Uterus (tissue), 3 donors: ENCODE measurements at regions not wholly inside any gene's neighbourhood (a gene's known extent, or its start where the extent isn't known, plus 50 kb on each side); places are given as distances from the start of the nearest gene placed in this dataset.

Experiments used
- DNase-seq, 2 donors: peaks; one replicate each; pipeline ENCODE4 v3.0.0-alpha.2; 2019 to 2020
- H3K27ac ChIP-seq, 2 donors: fragments of 200-600 bp; sonication (generic); 1 replicate in 1 of 2; 2 replicates in 1 of 2; pipeline ENCODE4 v1.5.1; 2016 to 2018
- H3K27me3 ChIP-seq, 2 donors: fragments of 200-600 bp; sonication (generic); one replicate each; pipeline ENCODE4 v1.5.1; 2018 to 2019; ENCODE audit warnings: control low read depth in 1 of 2
- H3K36me3 ChIP-seq, 2 donors: fragments of 200-600 bp; sonication (generic); one replicate each; pipeline ENCODE4 v1.5.1; 2019; ENCODE audit warnings: control low read depth in 1 of 2
- H3K4me1 ChIP-seq, 2 donors: fragments of 200-600 bp; sonication (generic); one replicate each; pipeline ENCODE4 v1.5.1; 2018 to 2019; ENCODE audit warnings: control low read depth in 1 of 2
- H3K4me3 ChIP-seq, 2 donors: fragments of 200-600 bp; sonication (generic); 1 replicate in 1 of 2; 2 replicates in 1 of 2; pipeline ENCODE4 v1.5.1; 2018 to 2019; ENCODE audit warnings: mild to moderate bottlenecking in 1 of 2
- H3K9me3 ChIP-seq, 2 donors: fragments of 200-600 bp; sonication (generic); one replicate each; pipeline ENCODE4 v1.5.1; 2019; ENCODE audit warnings: control low read depth in 1 of 2
- CTCF ChIP-seq, 4 experiments: fragments of 200-600 bp in 2 of 4; fragments of 450-650 bp in 2 of 4; sonication (generic) in 2 of 4; IDR thresholded peaks; one replicate each; pipeline ENCODE4 v1.5.1; 2016 to 2019; ENCODE audit warnings: antibody characterized with exemption in 4 of 4, mild to moderate bottlenecking in 2 of 4, moderate library complexity in 1 of 4
- POLR2A ChIP-seq, 2 donors: fragments of 450-650 bp; IDR thresholded peaks; one replicate each; pipeline ENCODE4 v1.6.1; 2016; ENCODE audit warnings: antibody characterized with exemption in 2 of 2, mild to moderate bottlenecking in 1 of 2, moderate library complexity in 1 of 2
- intact Hi-C: fragments of 100-400 bp; cut with DNase I; formaldehyde crosslinking; loops from one replicate; pipeline ENCODE4 v1.15.1; 2023; ENCODE audit warnings: low total_unique reads
- donor health status: DM: yes; HTN: yes; CAD: no.

DNA sequence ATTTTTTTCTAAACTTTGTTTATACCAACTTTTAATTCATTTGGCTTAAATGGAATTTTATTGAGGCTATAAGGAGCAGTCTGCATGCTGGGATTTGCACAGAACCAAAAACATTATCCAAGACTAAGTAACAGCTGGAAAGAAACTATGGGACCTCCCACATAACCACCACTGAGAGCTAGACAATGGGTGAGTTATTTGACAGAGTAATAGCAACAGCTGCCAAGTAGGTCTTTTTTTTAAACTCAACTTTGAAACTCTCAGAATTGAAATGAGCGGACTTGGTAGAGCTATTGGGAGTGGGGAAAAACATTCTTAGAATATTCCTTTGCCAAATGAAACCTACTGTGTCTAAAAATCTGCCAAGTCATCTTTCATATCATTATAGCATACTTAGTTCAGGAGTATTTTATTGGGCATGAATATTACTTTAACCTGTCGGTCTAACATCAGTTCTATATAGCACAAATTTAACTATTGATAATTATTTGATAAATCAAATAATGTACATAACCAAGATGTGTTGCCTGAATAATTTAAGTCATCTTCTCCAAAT is 1428.0 kb downstream of the PCDH7 start:
- no peak for DNase-seq
- H3K27ac ChIP-seq = no peak overlapping the region
- no peak overlapping the region for H3K4me3 ChIP-seq
- H3K9me3 ChIP-seq = no peaks in the 10 kb centered on the region
- no peak for TF ChIP-seq POLR2A (IDR thresholded peaks at IDR 0.05)
- TF ChIP-seq CTCF (IDR thresholded peaks at IDR 0.05) = no peak
- H3K36me3 ChIP-seq = no peaks in the 10 kb centered on the region
- intact Hi-C loops = no loop called here
- H3K4me1 ChIP-seq = no peaks in the 10 kb centered on the region
- no peaks in the 10 kb centered on the region for H3K27me3 ChIP-seq

- no peak for DNase-seq
- intact Hi-C loops = no loop called here
- H3K27me3 ChIP-seq = no peaks in the 10 kb centered on the region
- TF ChIP-seq CTCF (IDR thresholded peaks at IDR 0.05) (no peak), POLR2A (IDR thresholded peaks at IDR 0.05) (no peak)
- no peak overlapping the region for H3K27ac ChIP-seq
- no peaks in the 10 kb centered on the region for H3K4me1 ChIP-seq
- no peak overlapping the region for H3K4me3 ChIP-seq
- no peaks in the 10 kb centered on the region for H3K36me3 ChIP-seq
- H3K9me3 ChIP-seq = no peaks in the 10 kb centered on the region
Observed at GRCh38 chr4:32158961-32159360, 1438.8 kb downstream of the PCDH7 start.

GRCh38 chr4:32161392-32161791 is 1441.2 kb downstream of the PCDH7 start:
- intact Hi-C loops = no loop called here
- H3K4me1 ChIP-seq = no peaks in the 10 kb centered on the region

GRCh38 chr4:32163125-32163524 is 1443.0 kb downstream of the PCDH7 start:
- intact Hi-C loops = no loop called here
- Histone ChIP-seq H3K27me3 (no peaks in the 10 kb centered on the region), H3K9me3 (no peaks in the 10 kb centered on the region)

More at GRCh38 chr4:32161392-32161791, 1441.2 kb downstream of the PCDH7 start:
- no peak for DNase-seq
- H3K4me3 ChIP-seq = no peak overlapping the region
- H3K9me3 ChIP-seq = no peaks in the 10 kb centered on the region
- TF ChIP-seq POLR2A (IDR thresholded peaks at IDR 0.05) = no peak
- no peak for TF ChIP-seq CTCF (IDR thresholded peaks at IDR 0.05)
- no peaks in the 10 kb centered on the region for H3K36me3 ChIP-seq
- no peak overlapping the region for H3K27ac ChIP-seq
- H3K27me3 ChIP-seq = no peaks in the 10 kb centered on the region

GRCh38 chr4:32169841-32170240 is 1449.7 kb downstream of the PCDH7 start:
- Histone ChIP-seq H3K9me3 (no peaks in the 10 kb centered on the region), H3K4me1 (no peaks in the 10 kb centered on the region), H3K4me3 (no peak overlapping the region), H3K27me3 (no peaks in the 10 kb centered on the region), H3K27ac (no peak overlapping the region), H3K36me3 (no peaks in the 10 kb centered on the region)
- intact Hi-C loops = no loop called here
- no peak for TF ChIP-seq CTCF (IDR thresholded peaks at IDR 0.05)
- no peak for TF ChIP-seq POLR2A (IDR thresholded peaks at IDR 0.05)
- DNase-seq = no peak

More at GRCh38 chr4:32163125-32163524, 1443.0 kb downstream of the PCDH7 start:
- Histone ChIP-seq H3K27ac (no peak overlapping the region), H3K36me3 (no peaks in the 10 kb centered on the region), H3K4me3 (no peak overlapping the region), H3K4me1 (no peaks in the 10 kb centered on the region)
- TF ChIP-seq CTCF (IDR thresholded peaks at IDR 0.05) (no peak), POLR2A (IDR thresholded peaks at IDR 0.05) (no peak)
- no peak for DNase-seq
